Thyroid gland (tissue), 4 donors: ENCODE measurements at regions not wholly inside any gene's neighbourhood (a gene's known extent, or its start where the extent isn't known, plus 50 kb on each side); places are given as distances from the start of the nearest gene placed in this dataset.
"Not testable (repeated sequence)": the region's sequence is repeated elsewhere in the genome, so short reads cannot be mapped to it uniquely, and the experiment has no call there.

Experiments used
- DNase-seq, 2 donors: peaks; one replicate each; pipeline ENCODE4 v3.0.0-alpha.2; 2019
- H3K27ac ChIP-seq, 3 donors: fragments of 200-600 bp; sonication (generic); 1 replicate in 2 of 3; 2 replicates in 1 of 3; pipeline ENCODE4 v1.5.1; 2016 to 2019; ENCODE audit warnings: mild to moderate bottlenecking in 1 of 3, moderate library complexity in 1 of 3
- H3K27me3 ChIP-seq: fragments of 200-600 bp; sonication (generic); one replicate; pipeline ENCODE4 v1.5.1; 2019
- H3K36me3 ChIP-seq, 2 donors: fragments of 200-600 bp; sonication (generic); one replicate each; pipeline ENCODE4 v1.5.1; 2016 to 2019
- H3K4me1 ChIP-seq, 2 donors: fragments of 200-600 bp; sonication (generic); one replicate each; pipeline ENCODE4 v1.5.1; 2017 to 2019
- H3K4me3 ChIP-seq, 3 donors: fragments of 200-600 bp; sonication (generic); replicated peaks in 1 of 3; 1 replicate in 2 of 3; 2 replicates in 1 of 3; pipeline ENCODE4 v1.5.1; 2016; ENCODE audit warnings: mild to moderate bottlenecking in 1 of 3
- H3K9me3 ChIP-seq: fragments of 200-600 bp; sonication (generic); one replicate; pipeline ENCODE4 v1.5.1; 2017
- POLR2A ChIP-seq, 2 donors: fragments of 450-650 bp; IDR thresholded peaks; one replicate each; pipeline ENCODE4 v1.6.1; 2017; ENCODE audit warnings: antibody characterized with exemption in 2 of 2, mild to moderate bottlenecking in 2 of 2, moderate library complexity in 1 of 2
- WGBS, 2 donors: methylation state at CpG; one replicate each; pipeline ENCODE4 v1.1.5; 2017; 5-methylcytosine and 5-hydroxymethylcytosine counted together
- intact Hi-C: fragments of 100-400 bp; cut with DNase I; formaldehyde crosslinking; loops from one replicate; pipeline ENCODE4 v1.15.1; 2023
- TF ChIP-seq, protein P1 (sequence below), 6 experiments: fragments of 200-600 bp in 3 of 6; fragments of 450-650 bp in 3 of 6; sonication (generic) in 3 of 6; IDR thresholded peaks; one replicate each; pipeline ENCODE4 v1.5.1; 2016 to 2019; ENCODE audit warnings: antibody characterized with exemption in 6 of 6, mild to moderate bottlenecking in 2 of 6, inconsistent platforms in 1 of 6, moderate library complexity in 1 of 6

DNA sequence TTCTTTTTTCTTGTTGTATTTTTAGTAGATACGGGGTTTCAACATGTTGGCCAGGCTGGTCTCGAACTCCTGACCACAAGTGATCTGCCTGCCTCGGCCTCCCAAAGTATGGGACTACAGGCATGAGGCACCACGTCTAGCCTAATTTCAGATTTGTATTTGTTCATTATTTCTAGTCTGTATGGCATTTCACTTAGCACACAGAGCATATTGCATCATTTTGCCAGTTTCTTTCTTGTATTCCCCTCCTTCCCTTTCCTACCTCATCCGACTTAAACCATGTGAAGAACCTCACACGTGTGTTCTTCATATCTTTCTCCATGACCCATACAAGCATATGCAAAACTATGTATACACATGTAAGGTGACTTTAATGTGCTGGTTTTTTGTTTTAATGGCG, 470.0 kb downstream of the CBLN4 start:
- intact Hi-C loops = no loop called here
- Histone ChIP-seq H3K27ac (no peak overlapping the region), H3K27me3 (no peaks in the 10 kb centered on the region), H3K9me3 (no peaks in the 10 kb centered on the region), H3K36me3 (no peaks in the 10 kb centered on the region), H3K4me3 (no peak overlapping the region), H3K4me1 (no peaks in the 10 kb centered on the region)
- TF ChIP-seq, protein P1, sequence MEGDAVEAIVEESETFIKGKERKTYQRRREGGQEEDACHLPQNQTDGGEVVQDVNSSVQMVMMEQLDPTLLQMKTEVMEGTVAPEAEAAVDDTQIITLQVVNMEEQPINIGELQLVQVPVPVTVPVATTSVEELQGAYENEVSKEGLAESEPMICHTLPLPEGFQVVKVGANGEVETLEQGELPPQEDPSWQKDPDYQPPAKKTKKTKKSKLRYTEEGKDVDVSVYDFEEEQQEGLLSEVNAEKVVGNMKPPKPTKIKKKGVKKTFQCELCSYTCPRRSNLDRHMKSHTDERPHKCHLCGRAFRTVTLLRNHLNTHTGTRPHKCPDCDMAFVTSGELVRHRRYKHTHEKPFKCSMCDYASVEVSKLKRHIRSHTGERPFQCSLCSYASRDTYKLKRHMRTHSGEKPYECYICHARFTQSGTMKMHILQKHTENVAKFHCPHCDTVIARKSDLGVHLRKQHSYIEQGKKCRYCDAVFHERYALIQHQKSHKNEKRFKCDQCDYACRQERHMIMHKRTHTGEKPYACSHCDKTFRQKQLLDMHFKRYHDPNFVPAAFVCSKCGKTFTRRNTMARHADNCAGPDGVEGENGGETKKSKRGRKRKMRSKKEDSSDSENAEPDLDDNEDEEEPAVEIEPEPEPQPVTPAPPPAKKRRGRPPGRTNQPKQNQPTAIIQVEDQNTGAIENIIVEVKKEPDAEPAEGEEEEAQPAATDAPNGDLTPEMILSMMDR (IDR thresholded peaks at IDR 0.05) = no peak
- no peak for TF ChIP-seq POLR2A (IDR thresholded peaks at IDR 0.05)
- DNase-seq = no peak
- 80 to 81% methylated on average over 7 of the region's 7 CpGs for WGBS, 2 donors

DNA sequence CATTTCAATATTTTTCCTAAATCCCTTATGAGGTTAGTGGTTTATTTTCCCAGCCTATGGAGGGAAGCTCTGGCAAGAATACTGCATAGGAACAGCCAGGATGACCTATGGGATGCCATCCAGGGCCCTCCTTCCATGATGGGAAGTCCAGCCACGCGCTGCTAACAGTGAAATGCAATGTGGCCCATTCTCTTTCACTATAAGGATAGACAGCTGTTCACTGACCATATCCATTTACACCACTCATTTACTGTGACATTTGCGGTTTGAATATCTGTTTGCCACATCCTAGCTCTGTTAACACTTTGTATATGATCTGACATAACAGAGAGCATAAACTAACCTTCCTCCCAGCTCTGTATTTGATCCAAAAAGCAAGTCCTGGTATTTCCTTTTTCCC, 471.7 kb downstream of the CBLN4 start:
- H3K4me3 ChIP-seq = no peak overlapping the region
- WGBS, 2 donors = 92 to 96% methylated on average over 3 of the region's 3 CpGs
- TF ChIP-seq, protein P1 (IDR thresholded peaks at IDR 0.05) = no peak
- no peak for TF ChIP-seq POLR2A (IDR thresholded peaks at IDR 0.05)
- no peaks in the 10 kb centered on the region for H3K36me3 ChIP-seq
- H3K4me1 ChIP-seq = no peaks in the 10 kb centered on the region
- no peak for DNase-seq
- intact Hi-C loops = no loop called here
- H3K27me3 ChIP-seq = no peaks in the 10 kb centered on the region
- no peaks in the 10 kb centered on the region for H3K9me3 ChIP-seq
- H3K27ac ChIP-seq = no peak overlapping the region

DNA sequence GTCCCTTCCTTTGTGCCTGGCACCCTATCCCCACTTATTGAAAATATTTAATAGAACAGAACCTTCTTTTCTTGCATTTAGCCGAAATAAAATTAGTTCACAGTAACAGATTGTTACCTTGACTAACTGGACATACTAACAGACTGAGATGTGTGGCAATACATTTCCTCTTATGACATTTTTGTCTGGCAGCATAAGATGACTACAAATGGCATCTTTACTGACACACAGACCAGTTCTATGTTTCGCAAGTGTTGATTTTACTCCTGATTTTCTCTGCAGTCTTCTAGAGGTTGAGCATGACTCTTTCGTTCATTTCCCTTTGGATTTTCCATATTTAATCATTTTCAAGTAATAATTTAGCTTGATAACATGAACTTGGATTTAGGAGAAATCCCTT, 474.6 kb downstream of the CBLN4 start:
- intact Hi-C loops = no loop called here
- no peak for TF ChIP-seq POLR2A (IDR thresholded peaks at IDR 0.05)
- TF ChIP-seq, protein P1 (IDR thresholded peaks at IDR 0.05) = no peak
- Histone ChIP-seq H3K27me3 (no peaks in the 10 kb centered on the region), H3K36me3 (no peaks in the 10 kb centered on the region), H3K27ac (no peak overlapping the region), H3K9me3 (no peaks in the 10 kb centered on the region), H3K4me1 (no peaks in the 10 kb centered on the region), H3K4me3 (no peak overlapping the region)
- 92% methylated on average over 3 of the region's 3 CpGs for WGBS, 2 donors
- DNase-seq = no peak

DNA sequence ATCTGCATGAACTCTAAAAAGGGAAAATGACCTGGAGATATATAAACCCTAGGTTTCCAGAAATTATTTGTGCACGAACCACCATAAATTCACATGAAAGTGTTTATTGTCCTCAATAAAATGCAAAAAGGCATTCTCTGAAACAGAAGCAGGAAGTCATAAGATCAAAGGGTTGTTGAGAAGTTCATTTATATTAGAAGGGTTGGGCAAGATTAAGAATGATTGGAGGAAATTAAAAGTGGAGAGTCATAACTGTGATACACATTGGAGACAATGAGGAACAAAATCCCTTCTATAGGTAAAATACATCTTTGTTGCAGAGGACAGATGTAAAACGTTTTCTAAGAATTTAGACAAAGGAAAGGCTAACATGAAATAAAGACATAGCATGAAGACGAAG, 476.8 kb downstream of the CBLN4 start:
- Histone ChIP-seq H3K9me3 (no peaks in the 10 kb centered on the region), H3K27ac (no peak overlapping the region), H3K4me3 (no peak overlapping the region), H3K36me3 (no peaks in the 10 kb centered on the region), H3K27me3 (no peaks in the 10 kb centered on the region), H3K4me1 (no peaks in the 10 kb centered on the region)
- intact Hi-C loops = no loop called here
- no peak for DNase-seq
- WGBS, 2 donors = 69 to 71% methylated on average over 3 of the region's 3 CpGs
- TF ChIP-seq, protein P1 (IDR thresholded peaks at IDR 0.05) = no peak
- no peak for TF ChIP-seq POLR2A (IDR thresholded peaks at IDR 0.05)

DNA sequence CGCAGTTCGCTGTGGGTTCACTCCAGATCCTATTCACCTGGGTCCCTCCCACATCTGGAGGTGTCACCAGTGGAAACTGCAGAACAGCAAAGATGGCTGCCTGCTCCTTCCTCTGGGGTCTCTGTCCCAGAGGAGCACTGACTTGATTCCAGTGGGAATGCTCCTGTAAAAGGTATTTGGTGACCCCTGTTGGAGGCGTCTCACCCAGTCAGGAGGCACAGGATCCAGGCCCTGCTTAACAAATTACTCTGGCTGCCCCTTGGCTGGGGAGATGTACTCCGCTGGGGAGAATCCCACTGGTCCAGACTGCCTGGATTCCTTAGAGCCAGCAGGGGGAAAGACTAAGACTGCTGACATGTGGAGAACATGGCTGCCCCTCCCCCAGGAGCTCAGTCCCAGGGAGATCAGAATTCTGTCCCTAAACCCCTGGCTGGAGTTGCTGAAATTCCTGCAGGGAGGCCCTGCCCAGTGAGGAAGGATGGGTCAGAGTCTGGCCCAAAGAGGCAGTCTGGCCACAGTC, 483.0 kb downstream of the CBLN4 start:
- Histone ChIP-seq H3K4me3 (no peak overlapping the region), H3K27me3 (no peaks in the 10 kb centered on the region), H3K36me3 (no peaks in the 10 kb centered on the region), H3K4me1 (no peaks in the 10 kb centered on the region), H3K27ac (no peak overlapping the region), H3K9me3 (no peaks in the 10 kb centered on the region)
- intact Hi-C loops = no loop called here
- no peak for TF ChIP-seq POLR2A (IDR thresholded peaks at IDR 0.05)
- TF ChIP-seq, protein P1 (IDR thresholded peaks at IDR 0.05) = no peak
- WGBS, 2 donors = 93 to 100% methylated on average over 3 of the region's 4 CpGs
- DNase-seq = no peak

DNA sequence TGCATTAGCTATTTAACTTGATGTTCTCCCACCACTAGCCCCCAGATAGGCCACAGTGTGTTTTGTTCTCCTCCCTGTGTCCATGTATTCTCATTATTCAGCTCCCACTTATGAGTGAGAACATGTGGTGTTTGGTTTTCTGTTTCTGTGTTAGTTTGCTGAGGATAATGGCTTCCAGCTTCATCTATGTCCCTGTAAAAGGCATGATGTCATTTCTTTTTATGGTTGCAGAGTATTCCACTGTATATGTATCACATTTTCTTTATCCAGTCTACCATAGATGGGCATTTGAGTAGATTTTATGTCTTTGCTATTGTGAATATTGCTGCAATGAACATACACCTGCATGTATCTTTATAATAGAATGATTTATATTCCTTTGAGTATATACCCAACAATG, 487.7 kb downstream of the CBLN4 start:
- H3K4me3 ChIP-seq, DNase-seq, H3K9me3 ChIP-seq, H3K36me3 ChIP-seq, H3K4me1 ChIP-seq, intact Hi-C loops, H3K27ac ChIP-seq, H3K27me3 ChIP-seq: not testable (repeated sequence)
